ENCODE measurements at regions not wholly inside any gene's neighbourhood (a gene's known extent, or its start where the extent isn't known, plus 50 kb on each side); places are given as distances from the start of the nearest gene placed in this dataset.

DNA sequence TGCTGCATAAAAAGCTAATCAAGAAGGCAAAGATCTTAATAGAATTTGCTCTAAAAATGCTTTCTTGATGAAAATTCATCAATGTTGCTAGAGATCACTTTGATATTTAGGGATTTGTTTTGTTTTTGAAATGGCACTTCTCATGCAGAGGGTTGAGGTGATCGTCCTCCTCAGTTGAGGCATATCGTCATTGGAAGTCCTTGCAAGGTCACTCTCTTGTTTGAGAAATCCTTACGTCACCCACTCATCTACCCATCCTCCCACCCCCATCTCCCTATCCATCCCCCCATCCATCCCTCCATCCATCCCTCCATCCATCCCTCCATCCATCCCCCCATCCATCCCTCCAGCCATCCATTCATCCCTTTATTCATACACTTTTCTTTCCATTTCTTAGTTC is 133.7 kb downstream of the THNSL2 start:
- Histone ChIP-seq H3K27me3 (ENCODE audit: insufficient read depth, low read depth, low read length) (no peaks in the 10 kb centered on the region), H2AFZ (ENCODE audit: low read depth, low read length) (no peak overlapping the region), H3K27ac (ENCODE audit: low read length) (no peak overlapping the region), H3K79me2 (replicated peaks; ENCODE audit: insufficient read depth, low read length) (no peaks in the 10 kb centered on the region), H4K20me1 (ENCODE audit: insufficient read depth) (no peaks in the 10 kb centered on the region), H3K9me2 (ENCODE audit: insufficient read depth, low read length) (no peaks in the 10 kb centered on the region), H3F3A (ENCODE audit: insufficient read depth, low read length, poor library complexity, severe bottlenecking) (no peaks in the 10 kb centered on the region), H3K9ac (ENCODE audit: low read length) (no peak overlapping the region), H3K4me3 (ENCODE audit: low read length) (no peak overlapping the region), H3K4me2 (ENCODE audit: low read length) (no peak overlapping the region), H3K9me3 (ENCODE audit: low read length) (peaks cover 1% of the 10 kb centered on the region), H3K36me3 (ENCODE audit: insufficient read depth, low read length) (no peaks in the 10 kb centered on the region)
- TF ChIP-seq, protein P1, sequence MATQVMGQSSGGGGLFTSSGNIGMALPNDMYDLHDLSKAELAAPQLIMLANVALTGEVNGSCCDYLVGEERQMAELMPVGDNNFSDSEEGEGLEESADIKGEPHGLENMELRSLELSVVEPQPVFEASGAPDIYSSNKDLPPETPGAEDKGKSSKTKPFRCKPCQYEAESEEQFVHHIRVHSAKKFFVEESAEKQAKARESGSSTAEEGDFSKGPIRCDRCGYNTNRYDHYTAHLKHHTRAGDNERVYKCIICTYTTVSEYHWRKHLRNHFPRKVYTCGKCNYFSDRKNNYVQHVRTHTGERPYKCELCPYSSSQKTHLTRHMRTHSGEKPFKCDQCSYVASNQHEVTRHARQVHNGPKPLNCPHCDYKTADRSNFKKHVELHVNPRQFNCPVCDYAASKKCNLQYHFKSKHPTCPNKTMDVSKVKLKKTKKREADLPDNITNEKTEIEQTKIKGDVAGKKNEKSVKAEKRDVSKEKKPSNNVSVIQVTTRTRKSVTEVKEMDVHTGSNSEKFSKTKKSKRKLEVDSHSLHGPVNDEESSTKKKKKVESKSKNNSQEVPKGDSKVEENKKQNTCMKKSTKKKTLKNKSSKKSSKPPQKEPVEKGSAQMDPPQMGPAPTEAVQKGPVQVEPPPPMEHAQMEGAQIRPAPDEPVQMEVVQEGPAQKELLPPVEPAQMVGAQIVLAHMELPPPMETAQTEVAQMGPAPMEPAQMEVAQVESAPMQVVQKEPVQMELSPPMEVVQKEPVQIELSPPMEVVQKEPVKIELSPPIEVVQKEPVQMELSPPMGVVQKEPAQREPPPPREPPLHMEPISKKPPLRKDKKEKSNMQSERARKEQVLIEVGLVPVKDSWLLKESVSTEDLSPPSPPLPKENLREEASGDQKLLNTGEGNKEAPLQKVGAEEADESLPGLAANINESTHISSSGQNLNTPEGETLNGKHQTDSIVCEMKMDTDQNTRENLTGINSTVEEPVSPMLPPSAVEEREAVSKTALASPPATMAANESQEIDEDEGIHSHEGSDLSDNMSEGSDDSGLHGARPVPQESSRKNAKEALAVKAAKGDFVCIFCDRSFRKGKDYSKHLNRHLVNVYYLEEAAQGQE (IDR thresholded peaks at IDR 0.05; ENCODE audit: borderline replicate concordance): no peak
- TF ChIP-seq POLR2AphosphoS5 (IDR thresholded peaks at IDR 0.05): no peak
- no peak for TF ChIP-seq TAF1 (IDR thresholded peaks at IDR 0.05; ENCODE audit: low read depth)
- TF ChIP-seq, protein P2, sequence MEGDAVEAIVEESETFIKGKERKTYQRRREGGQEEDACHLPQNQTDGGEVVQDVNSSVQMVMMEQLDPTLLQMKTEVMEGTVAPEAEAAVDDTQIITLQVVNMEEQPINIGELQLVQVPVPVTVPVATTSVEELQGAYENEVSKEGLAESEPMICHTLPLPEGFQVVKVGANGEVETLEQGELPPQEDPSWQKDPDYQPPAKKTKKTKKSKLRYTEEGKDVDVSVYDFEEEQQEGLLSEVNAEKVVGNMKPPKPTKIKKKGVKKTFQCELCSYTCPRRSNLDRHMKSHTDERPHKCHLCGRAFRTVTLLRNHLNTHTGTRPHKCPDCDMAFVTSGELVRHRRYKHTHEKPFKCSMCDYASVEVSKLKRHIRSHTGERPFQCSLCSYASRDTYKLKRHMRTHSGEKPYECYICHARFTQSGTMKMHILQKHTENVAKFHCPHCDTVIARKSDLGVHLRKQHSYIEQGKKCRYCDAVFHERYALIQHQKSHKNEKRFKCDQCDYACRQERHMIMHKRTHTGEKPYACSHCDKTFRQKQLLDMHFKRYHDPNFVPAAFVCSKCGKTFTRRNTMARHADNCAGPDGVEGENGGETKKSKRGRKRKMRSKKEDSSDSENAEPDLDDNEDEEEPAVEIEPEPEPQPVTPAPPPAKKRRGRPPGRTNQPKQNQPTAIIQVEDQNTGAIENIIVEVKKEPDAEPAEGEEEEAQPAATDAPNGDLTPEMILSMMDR (IDR thresholded peaks at IDR 0.05; ENCODE audit: poor library complexity, severe bottlenecking): no peak
- no peak for TF ChIP-seq SMC3 (conservative IDR thresholded peaks at IDR 0.05; ENCODE audit: poor library complexity)
- TF ChIP-seq EZH2 (IDR thresholded peaks at IDR 0.05; ENCODE audit: borderline replicate concordance, insufficient read depth, low read length, poor library complexity, severe bottlenecking): no peak
- TF ChIP-seq MXI1 (conservative IDR thresholded peaks at IDR 0.05; ENCODE audit: poor library complexity, severe bottlenecking): no peak
- no peak for TF ChIP-seq RAD21 (conservative IDR thresholded peaks at IDR 0.05)
- no peak for TF ChIP-seq EP300 (conservative IDR thresholded peaks at IDR 0.05; ENCODE audit: poor library complexity, severe bottlenecking)

DNA sequence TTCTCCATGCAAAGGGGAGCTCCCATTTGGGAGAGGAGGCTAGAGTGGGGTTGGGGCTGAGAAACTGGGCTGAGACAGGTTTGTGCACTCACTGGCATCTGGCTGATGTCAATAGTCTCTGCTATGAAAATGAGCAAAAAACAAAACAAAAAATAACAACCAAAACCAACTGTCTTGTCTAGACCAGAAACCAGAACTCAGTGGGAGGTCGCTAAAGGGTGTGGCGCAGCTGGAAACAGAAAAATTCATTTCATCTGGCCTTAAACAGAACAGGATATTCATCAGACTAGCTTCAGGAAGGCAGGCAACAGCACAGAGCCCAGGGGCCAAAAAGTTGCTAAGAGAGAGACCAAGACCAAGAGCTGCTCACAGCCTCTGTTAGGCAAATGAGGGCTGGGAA is 126.1 kb downstream of the THNSL2 start:
- H4K20me1 ChIP-seq (ENCODE audit: insufficient read depth): no peaks in the 10 kb centered on the region

More for the DNA sequence above, 126.1 kb downstream of the THNSL2 start:
- Histone ChIP-seq H3K79me2 (replicated peaks; ENCODE audit: insufficient read depth, low read length) (no peaks in the 10 kb centered on the region), H3K27me3 (ENCODE audit: insufficient read depth, low read depth, low read length) (no peaks in the 10 kb centered on the region), H3K27ac (ENCODE audit: low read length) (no peak overlapping the region), H3K9ac (ENCODE audit: low read length) (no peak overlapping the region), H3K4me2 (ENCODE audit: low read length) (no peak overlapping the region), H3K4me3 (ENCODE audit: low read length) (no peak overlapping the region), H3K9me3 (ENCODE audit: low read length) (no peaks in the 10 kb centered on the region), H3F3A (ENCODE audit: insufficient read depth, low read length, poor library complexity, severe bottlenecking) (no peaks in the 10 kb centered on the region), H2AFZ (ENCODE audit: low read depth, low read length) (no peak overlapping the region), H3K36me3 (ENCODE audit: insufficient read depth, low read length) (no peaks in the 10 kb centered on the region), H3K9me2 (ENCODE audit: insufficient read depth, low read length) (no peaks in the 10 kb centered on the region)
- TF ChIP-seq MXI1 (conservative IDR thresholded peaks at IDR 0.05; ENCODE audit: poor library complexity, severe bottlenecking) (no peak), RAD21 (conservative IDR thresholded peaks at IDR 0.05) (no peak), POLR2AphosphoS5 (IDR thresholded peaks at IDR 0.05) (no peak), TAF1 (IDR thresholded peaks at IDR 0.05; ENCODE audit: low read depth) (no peak), EP300 (conservative IDR thresholded peaks at IDR 0.05; ENCODE audit: poor library complexity, severe bottlenecking) (no peak), SMC3 (conservative IDR thresholded peaks at IDR 0.05; ENCODE audit: poor library complexity) (no peak), EZH2 (IDR thresholded peaks at IDR 0.05; ENCODE audit: borderline replicate concordance, insufficient read depth, low read length, poor library complexity, severe bottlenecking) (no peak)
- TF ChIP-seq, protein P1 (IDR thresholded peaks at IDR 0.05; ENCODE audit: borderline replicate concordance): no peak
- TF ChIP-seq, protein P2 (IDR thresholded peaks at IDR 0.05; ENCODE audit: poor library complexity, severe bottlenecking): no peak
